Frontal cortex (tissue), 3 donors: ENCODE measurements at regions not wholly inside any gene's neighbourhood (a gene's known extent, or its start where the extent isn't known, plus 50 kb on each side); places are given as distances from the start of the nearest gene placed in this dataset.

Experiments used
- DNase-seq, 2 donors: peaks; one replicate each; pipeline ENCODE4 v3.0.0; 2012; ENCODE audit warnings: low spot score in 2 of 2
- FAIRE-seq: peaks from 2 replicates; lab custom pipeline; 2012; peaks lifted over from hg19 to GRCh38; lab: Jason Lieb, UNC
- donor health status: control.
- donor health status: control.
- donor health status: control.

GRCh38 chr6:137765059-137765458 lies 102.0 kb upstream of the TNFAIP3 start:
- no peak for FAIRE-seq
- DNase-seq: no peak

DNA sequence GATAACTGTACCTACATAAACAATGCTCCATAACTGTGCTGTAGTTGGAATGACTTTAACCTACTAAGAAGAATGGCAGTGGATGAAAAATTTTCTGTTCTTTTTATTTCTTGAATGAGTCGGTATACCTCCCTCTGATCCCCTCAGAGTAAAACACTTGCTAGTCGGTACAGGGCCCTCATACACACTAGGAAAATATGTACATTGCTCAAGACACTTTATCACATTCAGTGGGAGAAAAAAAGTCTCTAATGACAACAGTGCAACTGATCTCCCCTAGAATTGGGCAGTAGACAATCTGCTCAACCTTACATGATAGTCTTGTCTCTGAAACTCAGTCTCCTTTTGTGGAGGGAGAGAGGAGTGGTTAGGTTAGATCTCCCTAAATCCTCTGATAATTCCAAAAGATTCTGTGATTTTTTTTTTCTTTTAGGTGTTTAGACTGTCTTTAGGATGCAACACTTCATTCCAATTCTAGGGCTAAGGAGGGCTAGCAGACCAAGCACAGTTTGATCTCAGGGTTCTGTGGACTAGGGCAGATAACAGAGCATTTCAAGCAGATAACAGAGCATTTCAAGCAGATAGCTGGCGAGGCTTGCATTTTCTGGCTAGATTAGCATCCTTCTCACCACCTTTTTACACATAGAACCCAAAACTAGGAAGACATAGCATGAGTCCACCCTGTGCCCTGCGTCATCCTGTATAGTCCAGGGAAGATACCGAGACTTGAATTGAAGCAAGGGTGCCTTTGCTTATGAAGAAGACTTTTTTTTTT lies 100.3 kb upstream of the TNFAIP3 start:
- no peak for DNase-seq
- no peak for FAIRE-seq

DNA sequence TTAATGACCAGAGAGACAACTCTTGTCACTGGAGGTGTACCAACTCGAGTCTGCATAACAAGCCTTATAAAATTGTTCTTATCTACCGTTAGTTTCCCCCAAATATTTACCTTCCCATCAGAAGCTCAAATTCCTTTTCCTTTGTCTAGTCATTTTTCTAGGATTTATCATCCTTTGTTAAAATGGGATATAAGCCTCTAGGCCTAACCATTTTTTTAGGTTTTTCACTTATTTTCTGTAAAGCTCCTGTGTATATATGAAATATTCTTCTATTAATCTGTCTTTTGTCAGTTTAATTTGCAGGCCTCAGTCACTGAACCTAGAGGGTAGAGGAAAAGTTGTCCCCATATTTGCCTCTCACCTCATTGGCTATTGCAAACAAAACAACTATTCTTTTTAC lies 99.6 kb upstream of the TNFAIP3 start:
- FAIRE-seq: no peak
- DNase-seq: no peak

GRCh38 chr6:137767911-137768690 lies 99.0 kb upstream of the TNFAIP3 start:
- FAIRE-seq (no peak), DNase-seq (no peak)

- DNase-seq (no peak), FAIRE-seq (no peak)
Observed at GRCh38 chr6:137768935-137769334, 98.1 kb upstream of the TNFAIP3 start.

DNA sequence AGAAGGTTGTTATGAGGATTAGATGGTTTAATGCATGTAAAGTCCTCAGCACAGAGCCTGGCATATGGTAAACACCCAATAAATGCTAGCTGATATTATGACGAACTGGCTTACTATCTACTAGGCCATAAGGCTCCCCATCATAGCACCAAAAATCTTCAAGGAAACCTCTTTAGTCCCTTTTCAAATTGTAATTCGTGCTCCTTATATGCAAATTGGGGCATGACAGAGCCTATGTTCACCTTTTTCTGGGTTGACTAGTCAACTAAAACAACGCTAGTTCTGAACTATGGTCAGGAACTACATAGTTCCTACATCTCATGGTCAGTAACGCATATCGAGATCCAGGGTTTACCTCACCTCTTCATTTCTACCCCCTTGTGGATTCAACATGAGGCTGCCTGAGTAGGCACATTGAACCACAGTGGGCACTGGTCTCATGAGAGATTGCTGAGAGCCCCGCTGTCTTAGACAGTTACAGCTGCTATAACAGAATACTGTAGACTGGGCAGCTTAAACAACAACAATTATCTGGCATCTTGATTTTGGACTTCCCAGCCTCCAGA lies 97.2 kb upstream of the TNFAIP3 start:
- FAIRE-seq (no peak), DNase-seq (no peak)

DNA sequence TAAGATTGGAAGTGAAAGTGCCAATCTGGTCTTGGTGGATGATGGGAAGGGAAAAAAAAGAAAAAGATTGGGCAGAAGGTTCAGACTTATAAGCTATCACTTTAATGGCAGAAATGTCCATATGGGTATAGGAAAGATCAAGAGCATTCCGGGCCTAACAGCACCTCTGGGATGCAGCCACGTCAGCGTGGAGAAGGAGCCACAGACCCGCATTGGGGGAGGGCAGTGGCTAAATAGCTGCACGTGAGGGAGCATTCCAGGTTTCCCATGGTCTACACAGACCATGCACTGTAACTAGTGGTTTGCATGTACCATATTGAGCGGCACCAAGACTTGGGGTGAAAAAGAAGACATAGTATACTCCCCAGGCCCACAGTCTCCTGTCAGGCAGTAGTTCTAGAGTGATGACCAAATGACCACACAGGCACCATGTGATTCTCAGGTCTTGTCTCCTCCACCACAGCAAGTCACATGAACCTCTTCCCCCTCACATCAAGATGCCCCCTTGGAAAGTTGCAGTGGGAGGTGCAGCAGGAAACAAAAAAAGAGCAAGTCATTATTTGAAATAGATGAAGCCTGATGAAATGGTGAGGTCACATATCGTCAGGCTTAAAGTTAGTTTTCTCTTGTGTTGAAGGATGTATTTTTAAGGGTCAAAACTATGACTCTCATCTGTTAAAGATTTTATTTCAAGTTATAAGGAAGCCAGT lies 94.4 kb upstream of the TNFAIP3 start:
- DNase-seq (no peak), FAIRE-seq (no peak)

DNA sequence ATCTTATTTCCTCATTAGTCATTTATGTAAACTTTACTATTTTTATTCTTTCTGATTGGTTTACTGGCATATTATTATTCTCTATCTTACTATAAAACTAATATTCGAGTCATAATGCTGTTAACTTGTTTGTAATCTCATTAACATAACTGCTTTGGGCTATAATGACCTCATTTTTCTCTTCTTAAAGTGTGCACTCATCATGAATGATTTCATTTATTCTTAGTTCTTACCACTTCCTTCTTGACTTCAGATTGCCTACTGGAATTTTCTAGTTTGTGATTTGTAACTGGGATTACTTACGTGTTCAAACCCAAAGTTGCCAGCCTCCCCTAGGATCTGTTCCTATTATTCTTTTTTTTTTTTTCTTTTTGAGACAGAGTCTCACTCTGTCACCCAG lies 91.8 kb upstream of the TNFAIP3 start:
- no peak for FAIRE-seq
- no peak for DNase-seq

DNA sequence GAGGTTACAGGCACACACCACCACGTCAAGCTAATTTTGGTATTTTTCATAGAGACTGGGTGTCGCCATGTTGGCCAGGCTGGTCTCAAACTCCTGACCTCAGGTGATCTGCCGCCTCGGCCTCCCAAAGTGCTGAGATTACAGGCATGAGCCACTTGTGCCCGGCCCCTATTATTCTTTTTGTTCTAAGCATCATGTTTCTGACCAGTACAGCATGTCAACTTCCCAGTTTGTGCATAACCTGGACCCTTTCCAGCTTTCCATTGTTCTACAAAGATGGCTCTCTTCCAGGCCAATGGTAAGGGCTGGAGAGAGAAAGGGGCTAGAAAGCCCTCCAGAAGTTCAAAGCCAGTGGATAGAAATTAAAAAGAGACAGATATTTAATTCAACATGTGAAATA lies 91.3 kb upstream of the TNFAIP3 start:
- FAIRE-seq (no peak), DNase-seq (no peak)

- DNase-seq (no peak), FAIRE-seq (no peak)
Observed at GRCh38 chr6:137776256-137776655, 90.8 kb upstream of the TNFAIP3 start.

- DNase-seq: no peak
- no peak for FAIRE-seq
Observed at GRCh38 chr6:137776786-137777686, 90.0 kb upstream of the TNFAIP3 start.

- FAIRE-seq (no peak), DNase-seq (no peak)
Observed at GRCh38 chr6:137777687-137778075, 89.4 kb upstream of the TNFAIP3 start.

DNA sequence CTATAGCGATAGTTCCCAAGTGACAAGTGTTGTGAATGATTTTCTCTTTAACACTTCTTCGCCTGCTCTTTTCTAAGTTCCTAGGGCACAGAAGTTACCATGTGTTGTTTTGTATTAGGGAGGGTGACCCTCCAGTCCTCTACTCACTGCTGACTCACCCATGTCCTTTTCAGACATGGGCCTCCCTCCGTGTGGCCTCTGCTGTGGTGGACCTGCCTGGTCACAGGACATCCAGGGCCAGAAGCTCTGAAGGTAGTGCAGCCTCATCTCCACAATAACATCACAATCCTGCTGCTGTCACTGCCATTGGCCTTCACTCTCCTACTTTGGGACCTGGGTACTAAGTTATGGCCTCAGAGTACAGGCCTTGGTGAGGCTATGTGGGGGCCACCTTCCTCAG lies 87.1 kb upstream of the TNFAIP3 start:
- FAIRE-seq (no peak), DNase-seq (no peak)

DNA sequence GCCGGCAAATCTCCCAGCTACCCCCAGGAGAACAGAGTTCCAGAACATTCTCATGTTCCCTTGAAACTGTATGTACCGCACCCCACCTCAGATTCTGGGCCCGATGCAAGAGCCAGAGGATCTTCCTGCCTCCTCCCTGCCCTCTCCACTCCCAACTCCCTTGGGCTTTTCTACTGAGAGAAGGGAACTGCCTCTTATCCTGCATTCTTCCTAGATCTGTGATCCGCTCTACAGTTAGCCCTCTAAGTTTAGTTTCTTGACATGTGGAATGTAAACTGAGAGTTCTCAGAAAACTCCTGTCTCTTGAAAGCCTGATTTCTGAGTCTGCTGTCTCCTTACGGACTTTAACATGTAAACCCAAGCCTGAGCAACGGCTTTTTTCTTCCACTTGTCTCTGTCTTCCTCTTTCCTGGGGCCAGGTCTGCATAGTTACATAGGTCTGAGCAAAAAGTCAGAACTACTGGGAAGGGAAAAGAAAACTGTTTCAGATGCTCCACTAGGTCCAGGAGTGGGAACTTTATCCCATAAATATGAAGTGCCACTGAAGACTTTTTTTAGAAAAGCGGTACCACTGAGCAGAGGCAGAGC lies 86.5 kb upstream of the TNFAIP3 start:
- DNase-seq: no peak
- FAIRE-seq: no peak

- no peak for DNase-seq
Observed at GRCh38 chr6:137781639-137782038, 85.4 kb upstream of the TNFAIP3 start.

GRCh38 chr6:137782166-137783039 lies 84.7 kb upstream of the TNFAIP3 start:
- FAIRE-seq (no peak), DNase-seq (no peak)

More at GRCh38 chr6:137781639-137782038, 85.4 kb upstream of the TNFAIP3 start:
- no peak for FAIRE-seq

- DNase-seq: no peak
- FAIRE-seq: no peak
Observed at GRCh38 chr6:137783710-137784109, 83.3 kb upstream of the TNFAIP3 start.

DNA sequence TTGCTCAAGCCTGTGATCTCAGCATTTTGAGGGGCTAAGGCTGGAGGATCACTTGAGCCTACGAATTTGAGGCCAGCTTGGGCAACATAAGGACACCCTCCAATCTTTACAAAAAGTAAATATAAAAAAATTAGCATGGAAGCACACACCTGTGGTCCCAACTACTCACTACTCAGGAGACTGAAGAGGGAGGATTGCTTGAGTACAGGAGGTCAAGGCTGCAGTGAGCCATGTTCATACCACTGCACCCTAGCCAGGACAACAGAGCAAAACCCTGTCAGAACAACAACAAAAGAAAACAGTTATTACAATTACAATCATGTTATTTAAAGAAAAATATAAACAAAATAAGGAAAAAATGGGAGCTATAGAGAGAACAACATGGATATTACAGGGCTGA lies 82.5 kb upstream of the TNFAIP3 start:
- FAIRE-seq: no peak

More for the DNA sequence above, 82.5 kb upstream of the TNFAIP3 start:
- no peak for DNase-seq
